DND-41 (cell line): ENCODE measurements at regions not wholly inside any gene's neighbourhood (a gene's known extent, or its start where the extent isn't known, plus 50 kb on each side); places are given as distances from the start of the nearest gene placed in this dataset.
A peak's percentile ranks its signal among the peaks of the same experiment; 100 is the strongest.

Experiments used
- ATAC-seq: fragments of 200-7000 bp; cut with Tn5 transposase; 3 replicates; pipeline ENCODE4 v1.9.1; 2021; ENCODE audit warnings: low read depth; ENCODE audit not compliant: insufficient read depth
- DNase-seq: peaks from one replicate; pipeline ENCODE4 v3.0.0-alpha.2; 2020
- H2AFZ ChIP-seq: 2 replicates; pipeline ENCODE4 v1.6.0; 2012; ENCODE audit warnings: low read depth, low read length
- H3K27ac ChIP-seq: 2 replicates; pipeline ENCODE4 v1.5.1; 2012; ENCODE audit warnings: low read length, inconsistent platforms
- H3K27me3 ChIP-seq: fragments of 200-600 bp; sonication (generic); 2 replicates; pipeline ENCODE4 v1.6.0; 2012; ENCODE audit warnings: low read length, mild to moderate bottlenecking, inconsistent platforms; ENCODE audit not compliant: insufficient read depth, poor library complexity
- H3K36me3 ChIP-seq: 2 replicates; pipeline ENCODE4 v1.5.1; 2012; ENCODE audit warnings: low read length, inconsistent platforms; ENCODE audit not compliant: insufficient read depth
- H3K4me1 ChIP-seq: 2 replicates; pipeline ENCODE4 v1.5.1; 2012; ENCODE audit warnings: mild to moderate bottlenecking, low read length; ENCODE audit not compliant: insufficient read depth
- H3K4me2 ChIP-seq: 2 replicates; pipeline ENCODE4 v1.6.0; 2012; ENCODE audit warnings: mild to moderate bottlenecking, moderate library complexity, low read length, inconsistent platforms; ENCODE audit not compliant: insufficient read depth
- H3K4me3 ChIP-seq, 2 experiments: fragments of 200-600 bp in 1 of 2; shearing (Covaris generic) in 1 of 2; 2 replicates each; pipeline ENCODE4 v1.5.1; 2012 to 2016; ENCODE audit warnings: inconsistent platforms in 2 of 2, low read length in 2 of 2, mild to moderate bottlenecking in 2 of 2, low read depth in 1 of 2, moderate library complexity in 1 of 2
- H3K79me2 ChIP-seq: 2 replicates; pipeline ENCODE4 v1.6.0; 2012; ENCODE audit warnings: low read length, inconsistent platforms; ENCODE audit not compliant: insufficient read depth
- H3K9ac ChIP-seq: 2 replicates; pipeline ENCODE4 v1.6.0; 2012; ENCODE audit warnings: low read depth, mild to moderate bottlenecking, inconsistent platforms, low read length, moderate library complexity
- H3K9me3 ChIP-seq: 2 replicates; pipeline ENCODE4 v1.5.1; 2012; ENCODE audit warnings: low read length, moderate library complexity, mild to moderate bottlenecking, inconsistent platforms; ENCODE audit not compliant: insufficient read depth, severe bottlenecking
- H4K20me1 ChIP-seq: 2 replicates; pipeline ENCODE4 v1.6.0; 2012; ENCODE audit warnings: low read length; ENCODE audit not compliant: insufficient read depth
- EZH2 ChIP-seq: IDR thresholded peaks from 3 replicates; pipeline ENCODE4 v1.6.1; 2012; ENCODE audit warnings: borderline replicate concordance, low read depth, mild to moderate bottlenecking, moderate library complexity, low read length, inconsistent platforms; ENCODE audit not compliant: severe bottlenecking
- TF ChIP-seq, protein P1 (sequence below): IDR thresholded peaks from 2 replicates; pipeline ENCODE4 v1.5.1; 2012; ENCODE audit warnings: borderline replicate concordance, low read length, moderate library complexity, mild to moderate bottlenecking; ENCODE audit not compliant: poor library complexity, severe bottlenecking; ENCODE audit errors: extremely low read depth

DNA sequence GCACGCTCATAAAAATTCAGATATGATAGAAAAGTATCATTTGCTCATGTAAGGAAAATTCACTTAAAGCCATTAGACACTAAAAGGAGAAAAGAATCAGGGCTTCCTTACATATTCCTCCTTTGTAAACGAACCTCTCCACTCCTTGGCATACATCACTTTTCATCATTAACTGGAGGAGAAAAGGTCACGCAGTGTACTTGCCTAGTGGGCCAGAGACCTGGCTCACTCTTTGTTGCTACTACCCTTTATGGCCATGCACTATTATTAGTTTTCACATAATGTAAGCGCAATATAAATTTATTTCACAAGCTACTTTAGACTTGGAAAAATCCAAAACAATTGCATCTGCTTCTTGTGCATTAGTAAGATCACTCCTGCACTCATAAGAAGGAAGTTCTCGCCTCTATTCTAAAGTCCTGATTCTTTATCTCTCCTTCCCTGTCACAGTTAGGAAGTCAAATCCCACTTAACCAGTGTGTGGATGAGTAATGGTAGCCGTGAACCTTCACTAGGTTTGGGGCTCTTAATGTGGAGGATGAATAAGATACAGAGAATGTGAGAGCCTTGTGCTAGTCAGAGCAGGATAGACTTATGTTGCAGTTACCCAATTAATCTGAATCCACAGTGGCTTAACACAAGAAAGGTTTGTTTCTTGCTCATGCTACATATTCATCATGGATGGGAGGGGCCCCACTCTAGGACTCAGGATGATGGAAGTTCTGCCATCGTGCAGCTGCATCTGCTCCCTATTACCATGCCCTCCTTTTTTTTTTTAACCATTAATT, 115.0 kb upstream of the GLS start:
- TF ChIP-seq, protein P1, sequence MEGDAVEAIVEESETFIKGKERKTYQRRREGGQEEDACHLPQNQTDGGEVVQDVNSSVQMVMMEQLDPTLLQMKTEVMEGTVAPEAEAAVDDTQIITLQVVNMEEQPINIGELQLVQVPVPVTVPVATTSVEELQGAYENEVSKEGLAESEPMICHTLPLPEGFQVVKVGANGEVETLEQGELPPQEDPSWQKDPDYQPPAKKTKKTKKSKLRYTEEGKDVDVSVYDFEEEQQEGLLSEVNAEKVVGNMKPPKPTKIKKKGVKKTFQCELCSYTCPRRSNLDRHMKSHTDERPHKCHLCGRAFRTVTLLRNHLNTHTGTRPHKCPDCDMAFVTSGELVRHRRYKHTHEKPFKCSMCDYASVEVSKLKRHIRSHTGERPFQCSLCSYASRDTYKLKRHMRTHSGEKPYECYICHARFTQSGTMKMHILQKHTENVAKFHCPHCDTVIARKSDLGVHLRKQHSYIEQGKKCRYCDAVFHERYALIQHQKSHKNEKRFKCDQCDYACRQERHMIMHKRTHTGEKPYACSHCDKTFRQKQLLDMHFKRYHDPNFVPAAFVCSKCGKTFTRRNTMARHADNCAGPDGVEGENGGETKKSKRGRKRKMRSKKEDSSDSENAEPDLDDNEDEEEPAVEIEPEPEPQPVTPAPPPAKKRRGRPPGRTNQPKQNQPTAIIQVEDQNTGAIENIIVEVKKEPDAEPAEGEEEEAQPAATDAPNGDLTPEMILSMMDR, result no peak
- TF ChIP-seq EZH2, result no peak

GRCh38 chr2:190766174-190766572, 114.4 kb upstream of the GLS start:
- H3K9me3 ChIP-seq, result no peaks in the 10 kb centered on the region
- no peak overlapping the region for H3K4me2 ChIP-seq
- no peak for DNase-seq
- H3K4me1 ChIP-seq, result no peaks in the 10 kb centered on the region
- no peak overlapping the region for H2AFZ ChIP-seq
- TF ChIP-seq, protein P1, result no peak
- TF ChIP-seq EZH2, result no peak
- no peak overlapping the region for H3K27ac ChIP-seq
- H3K36me3 ChIP-seq, result no peaks in the 10 kb centered on the region
- H3K27me3 ChIP-seq, result no peaks in the 10 kb centered on the region
- ATAC-seq, result no peak
- no peaks in the 10 kb centered on the region for H3K79me2 ChIP-seq
- no peaks in the 10 kb centered on the region for H4K20me1 ChIP-seq
- H3K9ac ChIP-seq, result no peak overlapping the region
- H3K4me3 ChIP-seq, result no peak overlapping the region

More for the DNA sequence above, 115.0 kb upstream of the GLS start:
- DNase-seq, result no peak
- Histone ChIP-seq H3K9ac (no peak overlapping the region), H3K4me1 (no peaks in the 10 kb centered on the region), H2AFZ (no peak overlapping the region), H3K4me3 (no peak overlapping the region), H3K36me3 (no peaks in the 10 kb centered on the region), H3K79me2 (no peaks in the 10 kb centered on the region), H3K27ac (no peak overlapping the region), H3K27me3 (no peaks in the 10 kb centered on the region), H4K20me1 (no peaks in the 10 kb centered on the region), H3K4me2 (no peak overlapping the region), H3K9me3 (no peaks in the 10 kb centered on the region)
- ATAC-seq, result no peak

DNA sequence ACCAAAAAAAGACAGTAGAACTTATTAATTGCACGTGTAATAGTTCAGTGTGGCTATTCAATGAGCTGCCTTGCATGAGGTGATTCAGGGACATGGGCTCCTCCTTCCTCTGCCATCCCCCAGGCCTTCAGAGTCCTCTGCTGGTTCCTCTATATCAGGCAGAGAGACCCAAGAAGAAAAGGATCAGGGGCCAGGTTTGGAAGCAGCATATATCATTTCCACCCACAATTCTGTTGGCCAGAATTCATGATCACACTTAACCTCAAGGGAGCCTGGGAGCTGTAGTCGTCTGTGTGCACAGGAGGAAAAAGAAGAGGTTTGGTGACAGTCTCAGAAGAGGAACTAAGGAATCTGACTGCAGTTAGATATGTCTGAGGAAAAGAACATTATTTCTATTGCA, 114.0 kb upstream of the GLS start:
- Histone ChIP-seq H3K9ac (no peak overlapping the region), H3K27me3 (no peaks in the 10 kb centered on the region), H3K4me3 (no peak overlapping the region), H3K9me3 (no peaks in the 10 kb centered on the region), H3K4me2 (no peak overlapping the region), H4K20me1 (no peaks in the 10 kb centered on the region), H3K36me3 (no peaks in the 10 kb centered on the region), H3K27ac (no peak overlapping the region), H3K4me1 (no peaks in the 10 kb centered on the region), H3K79me2 (no peaks in the 10 kb centered on the region), H2AFZ (no peak overlapping the region)
- DNase-seq, result no peak
- TF ChIP-seq, protein P1, result no peak
- no peak for TF ChIP-seq EZH2
- peak; percentile 44; the same call in 2 of the 3 replicates for ATAC-seq
